H4 (cell line): ENCODE measurements at regions not wholly inside any gene's neighbourhood (a gene's known extent, or its start where the extent isn't known, plus 50 kb on each side); places are given as distances from the start of the nearest gene placed in this dataset.

Experiments used
- DNase-seq: peaks from one replicate; pipeline ENCODE4 v3.0.0-alpha.2; 2015; ENCODE audit warnings: low spot score

DNA sequence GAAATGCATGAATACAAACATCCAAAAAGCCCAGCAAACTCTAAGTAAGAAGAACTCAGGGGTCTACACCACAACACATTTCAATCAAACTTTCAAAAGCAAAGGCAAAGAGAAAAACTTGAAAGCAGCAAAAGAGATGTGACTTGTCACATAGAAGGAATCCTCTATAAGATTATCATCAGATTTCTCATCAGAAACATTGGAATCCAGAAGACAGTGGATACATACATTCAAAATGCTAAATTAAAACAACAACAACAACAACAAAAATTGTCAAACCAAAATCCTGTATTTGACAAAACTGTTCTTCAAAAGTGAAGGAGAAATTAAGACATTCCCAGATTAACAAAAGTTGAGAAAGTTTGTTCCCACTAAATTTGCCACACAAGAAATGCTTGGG lies 362.7 kb downstream of the ZNF608 start:
- no peak for DNase-seq

GRCh38 chr5:124377386-124377785 lies 369.1 kb downstream of the ZNF608 start:
- DNase-seq, result no peak

DNA sequence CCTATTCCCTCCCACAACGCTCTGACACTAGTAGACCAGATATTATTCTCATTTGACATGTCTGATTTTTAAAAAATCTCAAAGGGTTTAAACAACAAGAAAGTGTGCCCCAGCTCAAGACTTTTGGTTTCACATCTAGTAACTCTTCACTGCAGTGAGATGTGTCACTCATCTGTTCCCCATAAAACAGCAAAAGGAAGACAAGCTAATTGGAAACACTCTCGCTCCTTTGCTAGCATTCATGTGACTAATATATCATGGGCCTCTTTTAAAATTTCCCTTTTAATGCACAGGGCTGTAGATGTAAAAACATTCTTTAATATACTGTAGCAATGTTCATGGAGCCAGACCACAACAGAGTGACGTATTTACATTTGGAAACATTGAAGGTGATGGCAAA lies 372.6 kb downstream of the ZNF608 start:
- DNase-seq, result no peak

DNA sequence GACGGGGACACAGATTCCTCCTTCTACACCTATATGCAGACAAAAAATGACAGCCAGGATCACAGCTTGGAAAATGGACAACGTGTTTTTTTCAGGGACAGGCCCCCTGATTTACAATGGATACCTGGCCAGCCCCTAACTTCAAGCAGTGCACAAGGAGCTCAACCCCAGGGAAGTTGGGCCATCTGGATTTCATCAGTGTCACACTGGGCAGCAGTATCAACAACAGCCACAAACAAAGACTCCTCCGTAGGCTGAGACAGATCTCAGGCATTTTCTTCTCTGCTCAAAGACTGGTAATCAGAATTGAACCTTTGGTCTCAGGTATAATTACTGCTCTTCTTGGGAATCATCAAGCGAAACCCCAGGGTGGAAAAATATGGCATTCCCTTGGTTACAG lies 374.0 kb downstream of the ZNF608 start:
- no peak for DNase-seq

DNA sequence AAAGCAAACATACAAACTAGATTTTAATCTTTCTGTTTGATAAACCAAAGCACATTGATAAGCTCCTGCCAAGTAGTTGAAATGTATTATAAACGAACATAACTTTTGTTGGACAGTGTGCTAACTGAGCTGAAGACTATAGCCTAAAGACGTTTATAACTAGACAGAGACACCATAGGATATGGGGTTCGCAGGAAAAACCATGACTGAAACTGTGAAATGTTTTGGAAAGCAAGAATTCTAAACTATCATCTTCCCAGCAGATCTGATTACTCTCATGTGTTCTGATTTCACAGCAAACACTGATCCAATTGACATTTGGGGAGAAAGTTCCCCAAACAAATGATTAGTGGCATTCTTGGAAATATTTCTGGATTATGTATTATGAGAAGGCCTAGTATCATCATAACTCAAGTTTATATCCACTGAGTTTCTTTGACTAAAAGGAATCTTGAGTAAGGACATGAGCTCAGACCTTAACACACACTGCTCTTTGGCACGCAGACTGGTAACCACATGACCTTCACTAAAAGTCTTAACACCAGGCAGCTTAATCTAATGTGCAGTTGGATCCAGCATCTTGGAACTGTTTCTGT lies 375.2 kb downstream of the ZNF608 start:
- DNase-seq, result peak; percentile 11

- no peak for DNase-seq
Observed at GRCh38 chr5:124370601-124371000, 375.8 kb downstream of the ZNF608 start.

DNA sequence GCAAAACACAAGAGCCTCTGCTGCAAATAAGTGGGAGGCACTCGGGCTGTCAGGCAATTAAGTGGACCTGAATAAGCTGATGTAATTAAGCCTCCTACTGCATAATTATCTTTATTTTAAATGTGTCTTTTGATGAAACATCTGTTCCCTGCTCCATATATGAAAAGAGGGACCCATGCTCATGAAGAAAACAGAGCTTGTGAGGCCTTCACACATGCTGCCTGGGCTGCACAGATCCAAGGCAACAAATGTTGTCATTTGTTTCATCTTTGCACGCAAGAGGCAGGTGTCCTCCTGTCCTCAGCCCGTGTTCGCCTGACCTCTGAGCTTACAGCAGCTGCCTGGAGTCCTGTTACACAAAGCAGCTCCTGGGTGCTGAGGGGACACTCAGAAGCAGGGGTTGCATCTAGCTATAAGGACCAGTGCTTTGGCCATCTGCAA lies 381.1 kb downstream of the ZNF608 start:
- no peak for DNase-seq

DNA sequence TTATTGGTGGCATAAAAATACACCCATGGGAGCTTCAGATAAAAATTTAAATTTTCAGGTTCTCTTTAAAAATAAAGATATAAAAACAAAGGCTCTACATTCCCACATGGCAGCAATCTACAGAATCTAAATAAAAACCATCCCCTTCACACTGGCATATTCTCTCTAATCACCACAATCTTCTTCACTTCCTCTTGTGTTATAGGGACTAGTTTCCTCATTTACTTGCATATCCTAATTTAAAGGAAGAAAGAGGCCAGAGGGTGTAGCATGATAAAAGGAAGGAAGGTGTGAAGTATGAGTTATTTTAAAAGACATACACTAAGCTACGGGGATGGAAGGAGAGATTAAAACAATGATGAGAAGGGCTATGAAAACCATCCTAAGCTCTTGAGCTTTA lies 390.5 kb downstream of the ZNF608 start:
- no peak for DNase-seq

DNA sequence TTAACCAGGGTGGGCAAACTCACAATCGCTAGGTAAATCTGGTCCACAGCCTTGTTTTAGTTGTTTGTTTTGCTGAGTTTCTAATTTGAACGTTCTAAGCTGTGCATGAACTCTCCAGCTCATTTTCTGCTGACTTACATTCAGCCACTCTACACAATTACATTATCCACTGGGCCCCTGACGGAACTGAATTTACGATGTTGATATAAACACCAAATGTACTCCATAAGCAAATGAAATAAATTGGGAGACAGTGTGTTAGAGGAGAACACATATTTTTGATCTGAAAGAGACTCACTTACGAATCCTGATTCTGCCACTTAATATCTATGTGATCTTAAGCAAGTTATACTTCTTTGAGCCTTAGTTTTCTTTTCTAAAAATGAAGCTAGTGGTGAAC lies 393.4 kb downstream of the ZNF608 start:
- no peak for DNase-seq

DNA sequence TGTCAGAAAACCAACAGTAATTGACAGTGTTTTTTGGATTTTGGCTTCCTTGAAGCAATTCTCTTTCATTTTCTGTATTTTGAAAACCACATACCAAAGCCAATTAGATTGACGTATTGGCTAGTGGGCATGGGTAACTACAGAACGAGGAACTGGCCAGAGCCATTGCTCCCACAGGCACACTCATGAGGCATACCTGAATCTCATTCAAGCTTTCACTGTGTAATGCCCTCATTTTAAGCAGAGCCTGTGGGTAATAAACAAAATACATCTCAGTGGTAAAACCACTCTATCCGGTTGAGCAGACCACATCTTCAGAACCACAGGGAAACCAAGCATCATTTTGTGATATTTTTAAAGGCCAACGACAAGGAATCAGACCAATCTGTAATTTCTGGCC lies 394.1 kb downstream of the ZNF608 start:
- no peak for DNase-seq

DNA sequence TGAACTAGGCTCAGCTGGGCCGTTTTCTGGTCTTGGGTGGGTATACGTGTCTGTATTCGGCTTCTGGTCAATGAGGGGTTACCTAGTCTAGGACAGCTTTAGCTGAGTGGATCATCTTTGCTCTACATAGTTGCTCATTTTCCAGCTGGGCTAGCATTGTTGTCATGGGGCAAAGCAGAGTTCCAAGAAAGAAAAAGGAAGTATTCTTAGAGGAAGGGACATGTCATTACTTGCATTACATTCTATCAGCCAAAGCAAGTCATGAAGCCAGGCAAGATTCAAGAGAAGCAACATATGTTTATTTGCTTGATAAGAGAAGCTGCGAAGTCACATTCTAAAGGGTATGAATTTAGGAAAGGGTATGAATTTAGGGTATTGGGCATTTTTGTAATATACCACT lies 396.5 kb downstream of the ZNF608 start:
- no peak for DNase-seq

- peak; percentile 85 for DNase-seq
Observed at GRCh38 chr5:124343451-124343867, 403.0 kb downstream of the ZNF608 start.

DNA sequence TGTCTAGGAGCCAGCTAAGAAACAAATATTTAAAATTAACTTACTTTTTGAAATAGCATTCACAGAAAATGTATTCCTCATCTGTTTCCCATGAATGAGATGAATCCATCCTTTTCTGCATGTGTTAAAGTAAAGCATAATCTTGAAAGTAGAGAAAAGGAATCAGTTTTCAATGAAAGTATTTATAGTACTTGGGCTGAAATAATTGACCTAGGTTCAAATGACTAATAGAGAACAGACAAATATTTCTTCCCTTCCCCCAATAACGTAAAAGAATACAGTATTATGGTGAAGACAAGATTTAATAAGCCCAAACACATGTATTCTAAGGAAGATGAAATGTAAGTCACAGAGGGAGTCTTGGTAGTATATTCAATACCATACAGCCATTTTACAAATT lies 403.5 kb downstream of the ZNF608 start:
- DNase-seq, result no peak

DNA sequence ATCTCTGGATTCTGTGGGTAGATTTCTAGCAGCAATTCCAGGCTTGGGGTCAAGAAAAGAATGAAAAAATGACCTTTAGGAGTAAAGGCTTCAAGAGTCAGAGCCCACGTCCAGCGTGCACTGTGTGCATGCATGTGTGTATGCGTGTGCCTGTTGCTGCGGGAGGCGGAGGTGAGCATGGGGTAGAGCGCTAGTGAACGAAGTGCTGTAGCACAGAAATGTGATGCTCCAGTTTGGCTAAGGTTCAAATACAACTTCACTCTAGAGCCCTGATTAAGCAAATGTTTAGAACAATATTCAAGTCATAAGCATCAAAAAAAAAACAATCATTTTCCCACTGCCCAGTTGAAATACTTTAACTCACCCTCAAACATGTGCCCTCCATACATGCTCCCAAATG lies 403.9 kb downstream of the ZNF608 start:
- DNase-seq, result no peak

DNA sequence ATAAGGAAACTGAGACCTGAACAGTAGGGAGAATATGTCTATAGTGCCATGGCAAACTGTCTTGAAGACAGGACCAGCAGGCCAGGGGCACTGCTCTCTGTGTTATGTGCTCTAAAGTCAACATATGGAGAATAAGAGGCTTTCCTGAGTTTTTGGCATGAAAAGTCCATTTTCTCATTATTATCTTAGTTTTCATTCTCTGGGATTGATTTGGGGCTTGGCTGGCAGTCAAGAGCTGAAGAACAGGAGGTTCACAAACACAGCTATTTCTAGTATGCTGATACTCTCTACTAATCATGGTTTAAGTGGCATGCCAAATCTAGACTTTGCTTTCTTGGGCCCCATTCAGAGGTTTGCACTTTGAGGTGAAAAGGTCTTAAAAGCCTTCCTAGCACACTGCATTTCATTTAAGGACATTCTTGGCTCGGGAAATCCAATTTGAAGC lies 404.4 kb downstream of the ZNF608 start:
- peak; percentile 49 for DNase-seq

DNA sequence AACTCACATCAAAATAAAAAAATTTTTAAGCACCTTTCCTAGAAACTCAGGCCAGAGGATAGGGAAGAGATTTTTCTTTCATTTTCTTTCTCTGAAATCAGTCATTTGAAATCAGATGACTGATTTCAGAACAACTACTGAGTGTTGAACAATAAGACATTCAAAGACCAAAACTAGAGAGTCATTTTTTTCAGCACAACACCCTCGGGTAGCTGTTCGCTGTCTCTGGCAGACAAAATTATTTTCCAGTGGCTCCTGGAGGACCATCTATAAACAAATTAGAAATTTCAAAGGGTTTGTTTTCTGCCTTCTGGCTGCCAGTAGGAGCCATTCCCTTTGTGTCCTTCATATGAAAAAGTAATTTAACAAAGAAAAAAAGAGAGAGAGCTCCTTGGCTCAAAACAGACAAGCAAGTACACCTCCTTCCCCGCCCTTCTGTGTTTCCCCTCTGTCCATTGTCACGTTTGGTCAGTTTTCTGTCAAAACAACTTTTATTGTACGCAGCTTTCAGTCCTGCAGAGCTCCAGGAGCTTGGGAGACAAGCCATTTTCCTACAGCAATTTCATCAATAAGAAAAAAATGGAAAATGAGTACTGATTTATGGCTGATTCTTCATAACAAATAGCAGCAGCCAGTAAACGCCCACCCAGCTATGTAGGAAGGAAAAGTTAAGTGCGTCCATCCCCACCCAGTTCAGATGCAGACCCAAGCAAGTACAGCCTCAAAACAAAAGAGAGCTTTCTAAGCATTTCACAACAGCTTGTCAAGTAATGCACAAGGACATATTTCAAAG lies 405.2 kb downstream of the ZNF608 start:
- DNase-seq, result no peak

- DNase-seq, result no peak
Observed at GRCh38 chr5:124337996-124338395, 408.4 kb downstream of the ZNF608 start.

DNA sequence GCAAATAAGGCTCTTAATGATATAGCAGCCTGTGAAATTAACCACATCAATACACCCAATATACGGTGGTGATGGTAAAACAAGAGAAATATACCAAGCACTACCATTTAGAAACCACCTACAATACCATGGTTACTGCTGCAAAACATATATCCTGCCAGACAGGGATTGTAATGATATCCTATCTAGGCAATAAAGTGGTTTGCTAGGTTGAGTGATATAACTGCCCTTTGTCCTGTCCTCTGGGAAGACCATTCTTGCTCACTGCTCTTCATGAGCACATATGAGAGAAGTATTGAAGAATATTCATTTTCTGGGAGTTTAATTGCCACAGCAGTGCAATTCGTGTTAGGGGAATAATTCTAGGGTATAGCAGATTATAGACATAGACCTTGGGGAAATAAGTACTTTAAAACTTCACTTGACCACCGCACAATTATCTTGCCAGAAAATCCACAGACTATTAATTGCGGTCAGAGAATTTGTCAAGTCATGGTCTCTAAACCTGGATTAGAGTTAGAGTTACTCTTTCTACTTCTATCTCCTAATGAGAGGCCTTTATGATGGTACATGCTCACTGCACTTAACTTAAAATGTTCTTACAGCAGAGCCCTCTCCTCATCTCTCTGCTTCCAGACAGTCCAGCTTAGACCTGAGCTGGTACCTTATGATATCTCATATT lies 413.0 kb downstream of the ZNF608 start:
- no peak for DNase-seq

- DNase-seq, result no peak
Observed at GRCh38 chr5:124332273-124332672, 414.2 kb downstream of the ZNF608 start.

GRCh38 chr5:124330595-124331220 lies 415.7 kb downstream of the ZNF608 start:
- peak; percentile 21 for DNase-seq

GRCh38 chr5:124328201-124328600 lies 418.2 kb downstream of the ZNF608 start:
- no peak for DNase-seq

DNA sequence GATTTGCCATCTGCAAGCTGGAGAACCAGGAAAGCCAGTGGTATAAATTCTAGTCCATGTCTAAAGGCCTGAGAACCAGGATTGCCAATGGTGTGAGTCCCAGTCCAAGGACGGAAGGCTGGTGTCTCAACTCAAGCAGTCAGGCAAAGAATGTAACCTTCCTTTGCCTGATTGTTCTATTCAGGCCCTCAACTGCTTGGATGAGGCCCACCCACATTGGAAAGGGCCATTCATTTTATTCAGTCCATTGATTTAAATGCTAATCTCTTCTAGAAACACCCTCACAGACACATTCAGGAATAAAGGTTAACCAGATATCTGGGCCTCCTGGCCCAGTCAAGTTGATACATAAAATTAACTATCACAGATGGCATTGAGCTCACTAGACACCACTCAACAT lies 427.8 kb downstream of the ZNF608 start:
- no peak for DNase-seq

- DNase-seq, result no peak
Observed at GRCh38 chr5:124317451-124317850, 429.0 kb downstream of the ZNF608 start.
